Panc1 (cell line): ENCODE measurements at regions not wholly inside any gene's neighbourhood (a gene's known extent, or its start where the extent isn't known, plus 50 kb on each side); places are given as distances from the start of the nearest gene placed in this dataset.

Experiments
- ATAC-seq: fragments of 200-7000 bp; cut with Tn5 transposase; 2 replicates; pipeline ENCODE4 v1.9.1; 2020; ENCODE audit warnings: mild to moderate bottlenecking, moderate library complexity
- BruUV-seq: library from RNA; stranded (reverse); fragments of 400-500 nt; replicated peaks from 2 replicates; lab custom pipeline; 2021; lab: Mats Ljungman, UMichigan
- CTCF ChIA-PET: fragments of 300-600 bp; sonication (Branson Sonifier 250); formaldehyde crosslinking; loops from one replicate; lab custom pipeline; 2022; ENCODE audit warnings: antibody characterized with exemption; lab: Charles Lee
- POLR2A ChIA-PET: fragments of 300-600 bp; sonication (Branson Sonifier 250); formaldehyde crosslinking; loops from one replicate; lab custom pipeline; 2022; ENCODE audit warnings: antibody characterized with exemption; lab: Charles Lee
- DNase-seq: peaks from one replicate; pipeline ENCODE4 v3.0.0-alpha.2; 2010; ENCODE audit warnings: low read depth, low spot score
- H3K27ac ChIP-seq: 2 replicates; pipeline ENCODE4 v1.5.1; 2011; ENCODE audit warnings: mild to moderate bottlenecking, low read length, inconsistent platforms
- H3K27me3 ChIP-seq: fragments of 200-500 bp; sonication (Bioruptor generic); 2 replicates; pipeline ENCODE4 v1.6.0; 2014; ENCODE audit warnings: low read length, inconsistent platforms; ENCODE audit not compliant: control insufficient read depth, insufficient read depth
- H3K36me3 ChIP-seq: fragments of 200-500 bp; sonication (Bioruptor generic); 2 replicates; pipeline ENCODE4 v1.5.1; 2014; ENCODE audit warnings: inconsistent platforms, mild to moderate bottlenecking, low read length, moderate library complexity; ENCODE audit not compliant: control insufficient read depth, insufficient read depth
- H3K4me1 ChIP-seq: 2 replicates; pipeline ENCODE4 v1.5.1; 2011; ENCODE audit warnings: inconsistent platforms, mild to moderate bottlenecking, low read length, moderate library complexity; ENCODE audit not compliant: control insufficient read depth, insufficient read depth
- H3K4me3 ChIP-seq, 2 experiments: 2 replicates each; pipeline ENCODE4 v1.5.1; 2011 to 2012; ENCODE audit warnings: low read depth in 2 of 2, low read length in 2 of 2, mild to moderate bottlenecking in 2 of 2, inconsistent platforms in 1 of 2, moderate library complexity in 1 of 2
- H3K9me3 ChIP-seq: fragments of 200-500 bp; sonication (Bioruptor generic); 2 replicates; pipeline ENCODE4 v1.5.1; 2014; ENCODE audit warnings: low read depth, mild to moderate bottlenecking, inconsistent platforms, low read length, moderate library complexity; ENCODE audit not compliant: control insufficient read depth, insufficient read depth
- CTCF ChIP-seq: fragments of 450-650 bp; IDR thresholded peaks from 2 replicates; pipeline ENCODE4 v1.5.1; 2017; ENCODE audit warnings: mild to moderate bottlenecking
- POLR2AphosphoS5 ChIP-seq: IDR thresholded peaks from 2 replicates; pipeline ENCODE4 v1.6.1; 2012; ENCODE audit warnings: mild to moderate bottlenecking, low read depth, low read length, moderate library complexity
- REST ChIP-seq, 2 experiments: IDR thresholded peaks; 2 replicates each; pipeline ENCODE4 v1.6.1; 2011 to 2012; ENCODE audit warnings: low read depth in 2 of 2, control low read depth in 1 of 2, low read length in 1 of 2, mild to moderate bottlenecking in 1 of 2, moderate library complexity in 1 of 2; ENCODE audit not compliant: insufficient read depth in 1 of 2
- SIN3A ChIP-seq: IDR thresholded peaks from 2 replicates; pipeline ENCODE4 v1.6.1; 2012; ENCODE audit warnings: low read depth, mild to moderate bottlenecking, low read length, moderate library complexity, borderline replicate concordance; ENCODE audit not compliant: insufficient read depth
- TCF7L2 ChIP-seq: IDR thresholded peaks from 2 replicates; pipeline ENCODE4 v1.6.1; 2011; ENCODE audit warnings: mild to moderate bottlenecking, low read depth, low read length, inconsistent platforms
- in situ Hi-C: cut with HindIII; loops from 2 replicates; pipeline ENCODE4 v1.10.0; 2016; ENCODE audit warnings: low sequenced_read_pairs, low pct_unique_long_range_greater_than_20kb
- intact Hi-C: fragments of 100-400 bp; cut with micrococcal nuclease; formaldehyde crosslinking; loops from one replicate; pipeline ENCODE4 v1.10.0; 2022; ENCODE audit not compliant: unreplicated experiment

GRCh38 chrX:117053260-117053659 is 590.5 kb upstream of the CT83 start:
- ATAC-seq = no peak
- intact Hi-C loops (no loop called here), in situ Hi-C loops (no loop called here)
- ChIA-PET CTCF (no interaction called here), POLR2A (no interaction called here)
- Histone ChIP-seq H3K27me3 (no peaks in the 10 kb centered on the region), H3K9me3 (no peaks in the 10 kb centered on the region), H3K36me3 (no peaks in the 10 kb centered on the region), H3K4me1 (no peaks in the 10 kb centered on the region), H3K27ac (no peak overlapping the region), H3K4me3 (no peak overlapping the region)
- DNase-seq = no peak
- TF ChIP-seq SIN3A (no peak), POLR2AphosphoS5 (no peak), REST (IDR thresholded peaks at IDR 0.05; ENCODE audit: insufficient read depth in 1 of 2, low read depth in 2 of 2, low read length in 1 of 2) (no peak), CTCF (no peak), TCF7L2 (no peak)
- BruUV-seq = no TSS peak

- no peaks in the 10 kb centered on the region for H3K9me3 ChIP-seq
- intact Hi-C loops (no loop called here), in situ Hi-C loops (no loop called here)
- no peaks in the 10 kb centered on the region for H3K27me3 ChIP-seq
- TF ChIP-seq POLR2AphosphoS5 = no peak
- TF ChIP-seq SIN3A = no peak
- TF ChIP-seq REST (IDR thresholded peaks at IDR 0.05; ENCODE audit: insufficient read depth in 1 of 2, low read depth in 2 of 2, low read length in 1 of 2) = no peak
- TF ChIP-seq CTCF = no peak
- TF ChIP-seq TCF7L2 = no peak
- ATAC-seq (no peak), DNase-seq (no peak)
- H3K27ac ChIP-seq = no peak overlapping the region
- H3K4me1 ChIP-seq = no peaks in the 10 kb centered on the region
- no TSS peak for BruUV-seq
- ChIA-PET CTCF (no interaction called here), POLR2A (no interaction called here)
- no peaks in the 10 kb centered on the region for H3K36me3 ChIP-seq
- no peak overlapping the region for H3K4me3 ChIP-seq
These were observed 576.2 kb upstream of the CT83 start for GRCh38 chrX:117038918-117039440.
